Brain microvascular endothelial cell (primary cell): ENCODE measurements at regions not wholly inside any gene's neighbourhood (a gene's known extent, or its start where the extent isn't known, plus 50 kb on each side); places are given as distances from the start of the nearest gene placed in this dataset.

Experiments used
- DNase-seq: peaks from one replicate; pipeline ENCODE4 v3.0.0-alpha.2; 2020
- H3K27ac ChIP-seq: fragments of 250-450 bp; sonication (Bioruptor Pico); 2 replicates; pipeline ENCODE4 v1.5.1; 2020; ENCODE audit warnings: mild to moderate bottlenecking, moderate library complexity
- H3K27me3 ChIP-seq: fragments of 250-450 bp; sonication (Bioruptor Pico); replicated peaks from 2 replicates; pipeline ENCODE4 v1.5.1; 2020; ENCODE audit warnings: mild to moderate bottlenecking
- H3K36me3 ChIP-seq: fragments of 250-450 bp; sonication (Bioruptor Pico); replicated peaks from 2 replicates; pipeline ENCODE4 v1.5.1; 2020; ENCODE audit warnings: mild to moderate bottlenecking
- H3K4me3 ChIP-seq: 2 replicates; pipeline ENCODE4 v1.5.1; 2011; ENCODE audit warnings: low read depth, mild to moderate bottlenecking, control low read depth, low read length, moderate library complexity
- in situ Hi-C: cut with HindIII; loops from 2 replicates; pipeline ENCODE4 v1.10.0; 2017; ENCODE audit warnings: low sequenced_read_pairs, low pct_ligation_motif_present
- TF ChIP-seq, protein P1 (sequence below): IDR thresholded peaks from 2 replicates; pipeline ENCODE4 v1.5.1; 2011; ENCODE audit warnings: low read depth, mild to moderate bottlenecking, moderate library complexity, low read length, control low read depth, inconsistent platforms; ENCODE audit errors: missing control alignments

DNA sequence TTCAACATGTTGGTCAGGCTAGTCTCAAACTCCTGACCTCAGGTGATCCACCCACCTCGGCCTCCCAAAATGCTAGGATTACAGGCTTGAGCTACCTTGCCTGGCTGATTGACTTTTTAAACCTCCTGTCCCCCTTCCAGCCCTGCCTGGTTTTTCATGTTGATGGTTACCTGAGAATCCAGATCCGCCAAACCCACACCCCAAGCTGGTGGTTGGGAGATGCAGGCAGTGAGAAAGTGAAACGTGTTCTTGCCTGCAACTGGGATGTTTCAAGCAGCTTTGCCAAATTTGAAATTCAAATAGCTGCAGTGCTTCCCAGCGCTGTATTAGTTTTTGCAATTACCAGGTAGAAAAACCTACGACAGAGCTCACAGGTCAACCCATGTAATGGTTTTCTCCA lies 238.3 kb upstream of the PWP1 start:
- Histone ChIP-seq H3K36me3 (no peaks in the 10 kb centered on the region), H3K27me3 (no peaks in the 10 kb centered on the region), H3K4me3 (no peak overlapping the region), H3K27ac (no peak overlapping the region)
- DNase-seq: no peak
- in situ Hi-C loops: no loop called here
- TF ChIP-seq, protein P1, sequence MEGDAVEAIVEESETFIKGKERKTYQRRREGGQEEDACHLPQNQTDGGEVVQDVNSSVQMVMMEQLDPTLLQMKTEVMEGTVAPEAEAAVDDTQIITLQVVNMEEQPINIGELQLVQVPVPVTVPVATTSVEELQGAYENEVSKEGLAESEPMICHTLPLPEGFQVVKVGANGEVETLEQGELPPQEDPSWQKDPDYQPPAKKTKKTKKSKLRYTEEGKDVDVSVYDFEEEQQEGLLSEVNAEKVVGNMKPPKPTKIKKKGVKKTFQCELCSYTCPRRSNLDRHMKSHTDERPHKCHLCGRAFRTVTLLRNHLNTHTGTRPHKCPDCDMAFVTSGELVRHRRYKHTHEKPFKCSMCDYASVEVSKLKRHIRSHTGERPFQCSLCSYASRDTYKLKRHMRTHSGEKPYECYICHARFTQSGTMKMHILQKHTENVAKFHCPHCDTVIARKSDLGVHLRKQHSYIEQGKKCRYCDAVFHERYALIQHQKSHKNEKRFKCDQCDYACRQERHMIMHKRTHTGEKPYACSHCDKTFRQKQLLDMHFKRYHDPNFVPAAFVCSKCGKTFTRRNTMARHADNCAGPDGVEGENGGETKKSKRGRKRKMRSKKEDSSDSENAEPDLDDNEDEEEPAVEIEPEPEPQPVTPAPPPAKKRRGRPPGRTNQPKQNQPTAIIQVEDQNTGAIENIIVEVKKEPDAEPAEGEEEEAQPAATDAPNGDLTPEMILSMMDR: no peak

DNA sequence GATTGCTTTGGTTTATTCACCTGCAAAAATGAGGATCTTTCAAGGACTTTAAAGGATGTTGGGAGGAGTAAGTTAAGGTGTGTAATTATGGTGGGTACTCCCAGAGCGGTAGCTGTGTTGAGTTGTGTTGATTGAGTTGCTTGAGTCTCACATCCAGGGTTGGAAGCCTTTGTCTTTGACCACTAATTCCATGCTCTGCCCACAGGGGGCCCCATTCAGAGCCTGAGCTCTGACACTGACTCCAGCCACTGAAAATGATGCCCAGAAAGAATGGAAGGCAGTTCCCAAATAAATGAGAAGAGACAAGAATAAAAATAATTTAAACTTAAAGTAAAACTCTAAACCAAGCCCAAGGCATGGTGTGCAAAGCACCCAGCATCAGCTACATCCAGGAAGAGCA lies 237.4 kb upstream of the PWP1 start:
- Histone ChIP-seq H3K27ac (no peak overlapping the region), H3K27me3 (no peaks in the 10 kb centered on the region), H3K36me3 (no peaks in the 10 kb centered on the region), H3K4me3 (no peak overlapping the region)
- TF ChIP-seq, protein P1: peak; percentile 78
- in situ Hi-C loops: no loop called here
- DNase-seq: peak; percentile 18

DNA sequence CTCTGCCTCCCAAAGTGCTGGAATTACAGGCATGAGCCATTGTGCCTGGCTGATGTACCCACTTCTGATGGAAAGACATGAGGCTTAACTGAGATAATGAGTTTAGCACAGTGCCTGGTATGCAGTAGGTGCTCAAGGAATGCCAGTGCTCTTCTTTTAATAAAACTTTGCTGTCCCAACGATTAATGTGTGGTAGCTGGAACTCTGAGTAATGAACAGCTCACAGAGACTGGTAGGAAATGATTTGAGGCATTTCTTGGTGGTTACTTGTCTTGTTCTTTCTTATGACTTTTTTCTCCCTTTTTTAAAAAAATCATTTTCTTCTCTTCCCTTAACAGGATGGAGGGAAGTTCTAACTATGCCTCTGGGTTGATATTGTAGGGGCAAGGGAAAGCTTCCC lies 235.7 kb upstream of the PWP1 start:
- TF ChIP-seq, protein P1: no peak
- Histone ChIP-seq H3K27me3 (no peaks in the 10 kb centered on the region), H3K36me3 (no peaks in the 10 kb centered on the region), H3K4me3 (no peak overlapping the region), H3K27ac (no peak overlapping the region)
- in situ Hi-C loops: no loop called here
- DNase-seq: peak; percentile 16

DNA sequence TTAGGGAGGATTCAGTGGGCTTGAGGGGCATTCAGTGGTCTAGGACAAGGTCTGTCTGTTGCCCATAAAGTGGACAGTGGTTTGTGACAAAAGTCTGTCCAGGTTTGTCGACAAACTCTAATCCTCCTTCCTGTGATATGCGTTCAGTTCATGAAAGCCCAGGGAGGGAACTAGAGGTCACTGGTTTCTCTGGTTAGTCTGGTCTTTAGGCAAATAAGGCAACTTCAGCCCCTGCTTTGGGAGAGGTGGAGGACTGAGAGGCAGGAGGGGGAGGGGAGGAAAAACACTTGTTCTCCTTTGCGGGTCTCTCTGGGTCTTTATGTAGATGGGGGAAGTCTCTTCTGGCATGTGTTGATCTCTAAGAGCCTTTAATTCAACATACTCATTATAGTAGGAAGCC lies 235.1 kb upstream of the PWP1 start:
- in situ Hi-C loops: no loop called here
- no peak for DNase-seq
- Histone ChIP-seq H3K27me3 (no peaks in the 10 kb centered on the region), H3K27ac (no peak overlapping the region), H3K4me3 (no peak overlapping the region), H3K36me3 (no peaks in the 10 kb centered on the region)
- TF ChIP-seq, protein P1: no peak

DNA sequence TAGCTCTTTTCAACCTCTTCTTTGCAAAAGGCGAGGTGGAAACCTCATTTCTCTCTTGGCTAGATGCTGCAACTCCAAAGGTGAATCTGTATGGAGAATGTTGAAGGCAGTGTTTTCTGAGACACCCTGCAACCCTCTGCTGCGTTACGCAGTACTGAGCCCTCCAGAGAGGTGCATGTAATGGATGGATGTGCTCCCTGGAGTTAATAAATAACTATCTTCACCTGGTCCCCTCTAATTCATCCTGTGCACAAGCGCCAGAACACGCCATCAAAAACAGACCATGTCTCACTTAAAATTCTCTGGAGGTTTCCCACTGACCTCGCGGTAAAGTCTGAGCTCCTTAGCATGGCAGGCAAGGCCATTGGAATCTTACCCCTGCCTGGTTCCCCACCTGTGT lies 234.4 kb upstream of the PWP1 start:
- H3K4me3 ChIP-seq: no peak overlapping the region
- no peaks in the 10 kb centered on the region for H3K27me3 ChIP-seq
- in situ Hi-C loops: no loop called here
- TF ChIP-seq, protein P1: no peak
- no peak for DNase-seq
- H3K36me3 ChIP-seq: no peaks in the 10 kb centered on the region
- no peak overlapping the region for H3K27ac ChIP-seq

DNA sequence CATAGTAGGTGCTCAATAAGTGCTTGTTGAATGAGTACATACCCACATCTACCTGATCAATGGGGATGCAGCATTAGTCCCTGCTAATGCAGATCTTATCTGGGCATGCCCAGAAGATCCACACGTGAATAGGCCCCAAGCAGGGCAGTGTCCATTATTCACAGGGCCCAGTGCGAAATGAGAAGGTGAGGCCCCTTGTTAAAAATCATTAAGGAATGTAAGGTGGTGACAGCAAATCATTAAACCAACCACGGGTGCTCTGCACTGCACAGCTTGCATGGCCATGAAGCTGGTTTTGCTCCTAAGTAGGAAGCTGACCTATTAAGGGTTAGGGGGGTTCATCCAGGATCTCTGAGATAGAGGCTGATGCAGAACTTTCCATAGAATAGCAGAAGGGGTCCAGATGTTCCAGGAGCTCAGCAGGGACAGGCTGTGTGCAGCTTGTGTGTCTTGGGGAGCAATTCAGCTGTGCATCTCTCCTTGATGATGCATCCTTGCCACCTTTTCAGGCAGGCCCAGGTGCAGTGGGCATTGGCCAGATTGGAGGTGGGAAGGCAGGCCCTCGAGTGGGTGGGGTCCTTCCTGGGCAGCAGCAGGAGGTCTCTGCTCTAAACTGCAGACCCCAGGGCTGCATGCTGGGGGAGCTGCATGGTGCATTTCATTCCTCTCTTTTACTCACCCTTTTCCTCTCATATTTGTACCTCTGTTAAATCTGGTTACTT lies 231.3 kb upstream of the PWP1 start:
- in situ Hi-C loops: no loop called here
- TF ChIP-seq, protein P1: no peak

More for the DNA sequence above, 231.3 kb upstream of the PWP1 start:
- DNase-seq: no peak
- no peaks in the 10 kb centered on the region for H3K27me3 ChIP-seq
- H3K27ac ChIP-seq: no peak overlapping the region
- H3K36me3 ChIP-seq: no peaks in the 10 kb centered on the region
- no peak overlapping the region for H3K4me3 ChIP-seq
